Fibroblast of mammary gland (primary cell): ENCODE measurements at regions not wholly inside any gene's neighbourhood (a gene's known extent, or its start where the extent isn't known, plus 50 kb on each side); places are given as distances from the start of the nearest gene placed in this dataset.

ENCODE experiments used
- DNase-seq: peaks from one replicate; pipeline ENCODE4 v3.0.0-alpha.2; 2010; ENCODE audit warnings: low read depth
- H3K4me3 ChIP-seq: 2 replicates; pipeline ENCODE4 v1.5.1; 2011; ENCODE audit warnings: low read depth, mild to moderate bottlenecking, low read length, moderate library complexity; ENCODE audit not compliant: control insufficient read depth
- CTCF ChIP-seq: conservative IDR thresholded peaks from 2 replicates; pipeline ENCODE4 v1.5.1; 2011; ENCODE audit warnings: low read depth, low read length, inconsistent platforms; ENCODE audit not compliant: control insufficient read depth, insufficient read depth

- no peak for TF ChIP-seq CTCF
- DNase-seq, result no peak
- no peak overlapping the region for H3K4me3 ChIP-seq
Measured at GRCh38 chr2:220437938-220438337, 810.5 kb downstream of the SLC4A3 start.

GRCh38 chr2:220440731-220441130 is 813.3 kb downstream of the SLC4A3 start:
- DNase-seq, result no peak
- no peak for TF ChIP-seq CTCF
- H3K4me3 ChIP-seq, result no peak overlapping the region

GRCh38 chr2:220441404-220441803 is 814.0 kb downstream of the SLC4A3 start:
- TF ChIP-seq CTCF, result no peak
- H3K4me3 ChIP-seq, result no peak overlapping the region
- DNase-seq, result no peak

- TF ChIP-seq CTCF, result no peak
- no peak for DNase-seq
- H3K4me3 ChIP-seq, result no peak overlapping the region
Measured at GRCh38 chr2:220442012-220442411, 814.6 kb downstream of the SLC4A3 start.

- peak; percentile 16 for DNase-seq
- no peak overlapping the region for H3K4me3 ChIP-seq
- no peak for TF ChIP-seq CTCF
Measured at GRCh38 chr2:220445429-220446105, 818.1 kb downstream of the SLC4A3 start.

GRCh38 chr2:220446106-220446712 is 818.8 kb downstream of the SLC4A3 start:
- H3K4me3 ChIP-seq, result no peak overlapping the region
- TF ChIP-seq CTCF, result no peak
- no peak for DNase-seq
